Globus pallidus (tissue), 1 donor: ENCODE measurements at regions not wholly inside any gene's neighbourhood (a gene's known extent, or its start where the extent isn't known, plus 50 kb on each side); places are given as distances from the start of the nearest gene placed in this dataset.

Source experiments
- DNase-seq: peaks from one replicate; pipeline ENCODE4 v3.0.0-alpha.2; 2015; ENCODE audit warnings: low spot score

DNA sequence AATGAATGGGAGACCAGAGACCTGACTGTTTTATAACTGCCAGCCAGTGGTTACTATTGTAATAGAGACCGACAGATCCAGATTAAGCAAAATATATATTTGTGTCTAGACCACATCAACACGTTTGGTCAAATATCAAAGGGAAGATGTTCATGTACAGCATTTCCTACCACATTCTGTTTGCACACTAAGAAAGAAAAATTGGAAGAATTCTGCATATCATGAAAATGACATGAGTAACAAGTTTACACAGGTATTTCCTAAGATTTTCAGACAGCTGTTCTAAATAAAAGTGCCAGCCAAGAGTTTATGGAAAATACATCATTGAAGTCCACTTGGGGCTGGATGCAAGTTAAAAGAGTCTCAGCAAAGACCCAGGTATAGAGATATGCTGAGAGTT is 145.5 kb upstream of the ANO3 start:
- no peak for DNase-seq

DNA sequence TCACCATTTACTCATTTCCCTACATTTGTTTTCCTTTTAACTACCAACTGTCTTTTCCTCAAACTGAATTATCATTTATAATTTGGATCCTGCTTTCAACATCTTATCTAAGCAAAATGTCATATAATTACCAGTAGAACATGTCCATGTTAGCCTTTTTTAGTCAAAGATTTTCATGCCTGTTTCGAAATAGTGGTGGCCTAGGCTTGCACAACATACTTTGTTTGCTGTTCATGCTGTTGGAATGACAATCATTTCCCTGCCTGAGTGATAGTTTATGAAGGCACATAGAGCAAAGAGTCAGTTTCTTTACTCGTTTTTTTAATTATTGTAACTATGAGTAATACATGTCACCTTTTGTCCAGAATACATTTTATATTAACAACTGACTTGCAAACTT is 144.3 kb upstream of the ANO3 start:
- no peak for DNase-seq

- no peak for DNase-seq
Observed at GRCh38 chr11:26188554-26188953, 143.4 kb upstream of the ANO3 start.

GRCh38 chr11:26191193-26191592 is 140.7 kb upstream of the ANO3 start:
- no peak for DNase-seq

GRCh38 chr11:26193694-26194365 is 138.1 kb upstream of the ANO3 start:
- no peak for DNase-seq

GRCh38 chr11:26194881-26195280 is 137.0 kb upstream of the ANO3 start:
- DNase-seq, result no peak

DNA sequence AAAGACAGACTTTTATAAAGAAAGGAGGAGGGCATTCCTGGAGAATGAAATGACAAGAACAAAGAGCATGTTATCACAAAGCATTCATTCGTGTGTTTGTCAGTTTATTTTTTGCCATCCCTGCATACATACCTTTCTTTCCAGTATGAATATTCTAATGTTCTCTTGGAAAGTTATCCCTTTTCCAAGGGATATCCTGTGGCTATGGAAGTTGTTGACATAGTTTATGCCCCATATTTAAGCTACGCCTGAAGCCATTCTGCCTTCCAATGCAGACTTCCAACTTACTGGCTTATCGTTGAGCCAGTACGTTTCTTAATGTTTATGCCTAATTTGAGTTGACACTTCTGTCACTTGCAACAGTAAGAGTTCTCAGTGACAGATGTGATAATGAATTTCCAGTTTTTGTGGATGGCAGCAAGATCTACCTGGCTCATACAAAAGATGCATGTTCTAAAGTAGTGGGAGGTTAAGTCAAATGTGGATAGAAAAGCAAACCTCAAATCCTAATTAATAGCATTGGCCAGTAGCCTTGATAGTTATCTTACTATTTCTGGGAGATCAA is 133.3 kb upstream of the ANO3 start:
- no peak for DNase-seq

GRCh38 chr11:26199331-26200095 is 132.4 kb upstream of the ANO3 start:
- no peak for DNase-seq

- DNase-seq, result no peak
Observed at GRCh38 chr11:26201411-26201810, 130.5 kb upstream of the ANO3 start.

DNA sequence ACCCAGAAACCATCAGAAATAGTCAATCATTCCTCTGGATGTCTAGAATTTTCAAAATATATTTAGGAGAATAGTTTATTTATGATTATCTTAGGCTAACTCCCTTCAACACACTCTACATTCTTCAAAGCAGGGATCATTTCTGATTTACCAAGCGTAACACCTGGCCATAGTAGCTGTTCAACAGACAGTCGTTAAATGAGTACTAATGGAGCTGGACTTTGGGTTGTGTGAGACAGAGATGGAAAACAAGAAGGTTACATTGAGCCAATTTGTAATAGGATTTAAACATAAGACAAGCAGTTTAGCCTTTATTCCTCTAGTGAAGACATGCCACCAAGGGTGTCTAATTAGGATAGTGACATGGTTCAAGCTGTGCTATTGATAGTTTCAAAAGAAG is 129.2 kb upstream of the ANO3 start:
- no peak for DNase-seq

- DNase-seq, result no peak
Observed at GRCh38 chr11:26204101-26204500, 127.8 kb upstream of the ANO3 start.

DNA sequence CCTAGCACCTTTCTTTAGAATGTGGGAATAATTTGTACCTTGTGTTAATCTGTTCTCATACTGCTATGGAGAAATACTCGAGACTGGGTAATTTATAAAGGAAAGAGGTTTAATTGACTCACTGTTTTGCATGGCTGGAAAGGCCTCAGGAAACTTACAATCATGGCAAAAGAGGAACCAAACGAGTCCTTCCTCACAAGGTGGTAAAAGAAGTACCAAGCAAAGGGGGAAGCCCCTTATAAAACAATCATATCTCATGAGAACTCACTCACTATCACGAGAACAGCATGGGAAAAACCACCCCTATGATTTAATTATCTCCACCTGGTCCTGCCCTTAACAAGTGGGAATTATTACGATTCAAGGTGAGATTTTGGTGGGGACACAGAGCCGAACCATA is 127.1 kb upstream of the ANO3 start:
- DNase-seq, result no peak

GRCh38 chr11:26219183-26220117 is 112.5 kb upstream of the ANO3 start:
- DNase-seq, result no peak

DNA sequence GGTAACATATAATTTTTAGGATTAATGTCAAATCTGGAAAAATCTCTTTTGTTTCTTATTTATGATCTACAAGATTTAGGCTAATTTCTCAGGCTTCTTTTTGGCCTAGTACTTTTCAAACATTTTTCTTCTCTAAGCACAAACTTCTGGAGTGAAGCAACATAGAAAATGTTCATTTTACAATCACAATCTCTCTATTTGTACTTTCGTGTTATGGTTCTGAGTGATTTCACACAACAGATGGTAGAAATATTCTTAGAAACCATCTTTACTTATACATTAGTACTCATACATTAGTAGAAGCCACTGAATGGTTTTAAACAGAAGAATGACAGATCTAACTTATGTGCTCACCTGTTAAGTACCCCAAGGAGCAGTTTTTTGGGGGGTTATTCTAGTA is 106.3 kb upstream of the ANO3 start:
- no peak for DNase-seq

- DNase-seq, result peak; percentile 20
Observed at GRCh38 chr11:26227301-26227746, 104.6 kb upstream of the ANO3 start.

GRCh38 chr11:26227883-26228502 is 103.9 kb upstream of the ANO3 start:
- DNase-seq, result no peak

GRCh38 chr11:26228778-26229177 is 103.2 kb upstream of the ANO3 start:
- no peak for DNase-seq

DNA sequence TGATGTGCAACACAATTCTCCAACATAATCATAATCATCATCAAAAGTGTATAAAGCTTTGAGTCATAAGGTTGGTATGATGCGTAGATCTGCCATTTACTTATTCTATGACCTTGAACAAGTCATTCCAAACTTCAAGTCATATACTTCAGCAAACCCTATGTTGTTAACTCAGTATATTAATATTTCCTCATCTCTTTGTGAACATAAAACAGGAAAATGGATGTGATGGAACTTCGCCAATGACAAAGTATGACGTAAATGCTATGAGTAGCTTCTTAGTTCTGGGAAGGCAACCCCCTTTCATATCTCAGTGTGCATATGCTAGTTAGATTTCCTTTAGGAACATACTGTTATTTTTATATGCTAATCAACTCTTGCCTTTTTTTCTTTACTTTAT is 102.7 kb upstream of the ANO3 start:
- DNase-seq, result no peak

DNA sequence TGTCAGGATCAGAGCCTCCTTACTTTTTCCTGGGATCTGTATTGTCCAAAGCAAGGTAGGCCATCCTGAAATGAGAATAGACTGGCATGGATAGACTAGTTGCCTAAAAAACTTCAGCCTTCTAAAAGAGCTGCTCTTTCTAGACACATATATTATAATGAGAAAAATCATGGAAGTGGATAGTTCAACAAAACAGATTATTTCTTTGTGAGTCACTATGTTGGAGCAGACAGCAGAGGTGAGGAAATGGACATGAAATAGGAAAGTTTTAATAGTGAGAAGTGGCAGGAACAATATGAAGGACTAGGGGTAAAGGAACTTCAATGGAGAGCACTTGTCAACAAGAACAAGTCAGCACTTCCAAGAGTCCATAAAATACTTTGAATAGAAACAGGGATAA is 101.9 kb upstream of the ANO3 start:
- DNase-seq, result no peak

DNA sequence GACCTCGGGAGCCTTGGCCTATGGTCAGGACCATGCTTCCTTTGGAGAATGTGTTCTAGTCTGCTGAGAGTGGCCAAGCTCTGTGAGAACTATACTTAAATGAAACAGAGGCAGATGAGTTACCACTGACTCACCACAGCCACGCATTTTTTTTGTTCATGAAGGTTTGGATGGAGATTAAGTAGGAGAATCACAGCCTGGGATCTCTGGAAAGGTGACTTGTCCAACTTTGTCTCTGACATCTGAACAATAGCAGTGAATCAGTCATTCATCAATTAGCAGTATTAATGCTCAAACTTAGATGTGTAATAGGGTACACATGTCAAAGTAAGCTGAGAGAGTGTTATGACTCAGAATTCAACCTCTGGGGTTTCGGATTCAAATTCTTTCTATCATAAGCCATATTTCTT is 100.7 kb upstream of the ANO3 start:
- DNase-seq, result no peak

GRCh38 chr11:26234451-26234850 is 97.5 kb upstream of the ANO3 start:
- no peak for DNase-seq

- no peak for DNase-seq
Observed at GRCh38 chr11:26243426-26243825, 88.5 kb upstream of the ANO3 start.
